GM23338 (cell line): ENCODE measurements at regions not wholly inside any gene's neighbourhood (a gene's known extent, or its start where the extent isn't known, plus 50 kb on each side); places are given as distances from the start of the nearest gene placed in this dataset.

Source experiments
- ATAC-seq: fragments of 200-7000 bp; cut with Tn5 transposase; 3 replicates; pipeline ENCODE4 v1.9.1; 2020
- DNase-seq: peaks from one replicate; pipeline ENCODE4 v3.0.0-alpha.2; 2015; ENCODE audit warnings: low spot score
- H2AFZ ChIP-seq: fragments of 200-600 bp; sonication (generic); 2 replicates; pipeline ENCODE4 v1.8.0; 2016; ENCODE audit warnings: antibody characterized with exemption, mild to moderate bottlenecking, moderate library complexity
- H3F3A ChIP-seq: fragments of 200-600 bp; sonication (generic); replicated peaks from 2 replicates; pipeline ENCODE4 v1.8.0; 2017; ENCODE audit warnings: antibody characterized with exemption, mixed run types, low read depth
- H3K27ac ChIP-seq: fragments of 200-600 bp; sonication (generic); 2 replicates; pipeline ENCODE4 v1.6.1; 2016; ENCODE audit warnings: low read depth
- H3K27me3 ChIP-seq: fragments of 200-600 bp; sonication (generic); 2 replicates; pipeline ENCODE4 v1.8.0; 2016; ENCODE audit warnings: mild to moderate bottlenecking, mixed run types, moderate library complexity; ENCODE audit not compliant: insufficient read depth
- H3K36me3 ChIP-seq: fragments of 200-600 bp; sonication (generic); 2 replicates; pipeline ENCODE4 v1.8.0; 2016; ENCODE audit warnings: mild to moderate bottlenecking; ENCODE audit not compliant: insufficient read depth
- H3K4me1 ChIP-seq: fragments of 200-600 bp; sonication (generic); 2 replicates; pipeline ENCODE4 v1.8.0; 2016; ENCODE audit warnings: mild to moderate bottlenecking, moderate library complexity; ENCODE audit not compliant: insufficient read depth
- H3K4me2 ChIP-seq: fragments of 200-600 bp; sonication (generic); 2 replicates; pipeline ENCODE4 v1.7.1; 2017; ENCODE audit warnings: mixed run types
- H3K4me3 ChIP-seq: fragments of 200-600 bp; sonication (generic); 2 replicates; pipeline ENCODE4 v1.6.1; 2016; ENCODE audit warnings: mixed run types
- H3K79me2 ChIP-seq: fragments of 200-600 bp; sonication (generic); replicated peaks from 2 replicates; pipeline ENCODE4 v1.8.0; 2017; ENCODE audit warnings: mild to moderate bottlenecking; ENCODE audit not compliant: insufficient read depth
- H3K9me2 ChIP-seq: fragments of 200-600 bp; sonication (generic); 2 replicates; pipeline ENCODE4 v1.8.0; 2017; ENCODE audit not compliant: insufficient read depth
- H4K20me1 ChIP-seq: fragments of 200-600 bp; sonication (generic); replicated peaks from 2 replicates; pipeline ENCODE4 v1.8.0; 2017; ENCODE audit warnings: mild to moderate bottlenecking; ENCODE audit not compliant: insufficient read depth
- H3K27ac Mint-ChIP-seq: 2 replicates; pipeline ENCODE4 v1.8.0; 2020; ENCODE audit warnings: inconsistent platforms, mild to moderate bottlenecking, moderate library complexity, mixed read lengths
- H3K27me3 Mint-ChIP-seq: 3 replicates; pipeline ENCODE4 v1.8.0; 2022; ENCODE audit warnings: low read depth, mild to moderate bottlenecking, moderate library complexity, mixed read lengths, inconsistent platforms; ENCODE audit not compliant: insufficient read depth, poor library complexity
- H3K36me3 Mint-ChIP-seq: 3 replicates; pipeline ENCODE4 v1.8.0; 2021; ENCODE audit warnings: low read depth, mild to moderate bottlenecking, inconsistent platforms, moderate library complexity, mixed read lengths
- H3K4me1 Mint-ChIP-seq: 3 replicates; pipeline ENCODE4 v1.8.0; 2020; ENCODE audit warnings: mild to moderate bottlenecking, inconsistent platforms, mixed read lengths
- H3K4me3 Mint-ChIP-seq: 3 replicates; pipeline ENCODE4 v1.8.0; 2021; ENCODE audit warnings: moderate library complexity, mild to moderate bottlenecking, inconsistent platforms, mixed read lengths
- H3K9me3 Mint-ChIP-seq: 3 replicates; pipeline ENCODE4 v1.8.0; 2020; ENCODE audit warnings: moderate library complexity, mild to moderate bottlenecking, inconsistent platforms, mixed read lengths
- EZH2 ChIP-seq: fragments of 200-600 bp; sonication (generic); IDR thresholded peaks from one replicate; pipeline ENCODE4 v1.8.0; 2017; ENCODE audit warnings: antibody characterized with exemption, mild to moderate bottlenecking, low read depth; ENCODE audit not compliant: unreplicated experiment
- NANOG ChIP-seq: IDR thresholded peaks from 2 replicates; pipeline ENCODE4 v1.6.1; 2016; ENCODE audit warnings: antibody characterized with exemption, borderline replicate concordance
- ZNF114 ChIP-seq: fragments of 250-450 bp; sonication (Bioruptor Pico); IDR thresholded peaks from 2 replicates; pipeline ENCODE4 v1.5.0; 2020; ENCODE audit warnings: mild to moderate bottlenecking, moderate library complexity
- TF ChIP-seq, protein P1 (sequence below), 2 experiments: fragments of 200-600 bp in 1 of 2; sonication (generic) in 1 of 2; conservative IDR thresholded peaks; 2 replicates each; pipeline versions ENCODE4 v1.5.1 to v1.6.1; 2016 to 2017; ENCODE audit warnings: antibody characterized with exemption in 2 of 2, low read depth in 2 of 2, mild to moderate bottlenecking in 2 of 2, moderate library complexity in 1 of 2
- TF ChIP-seq, protein P2 (sequence below): IDR thresholded peaks from one replicate; pipeline ENCODE4 v1.6.1; 2018; ENCODE audit warnings: antibody characterized with exemption; ENCODE audit not compliant: unreplicated experiment

DNA sequence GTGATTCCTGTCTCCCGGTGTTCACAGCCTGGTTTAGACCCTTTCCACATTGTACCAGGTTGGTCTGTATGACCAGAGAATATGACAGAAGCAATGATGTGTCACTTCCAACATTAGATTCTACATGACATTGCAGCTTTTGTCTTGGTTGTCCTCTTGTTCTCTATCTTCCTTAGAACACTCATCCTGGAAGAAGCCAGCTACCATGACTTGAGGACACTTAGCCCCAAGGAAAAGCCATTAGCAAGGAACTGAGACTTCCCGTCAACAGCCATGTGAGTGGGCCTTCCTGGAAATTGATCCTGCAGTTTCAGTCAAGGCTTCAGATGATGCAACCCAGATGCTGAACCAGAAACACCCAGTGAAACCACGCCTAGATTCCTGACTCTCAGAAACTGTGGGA, 143.3 kb downstream of the MREG start (continued):
- TF ChIP-seq, protein P1, sequence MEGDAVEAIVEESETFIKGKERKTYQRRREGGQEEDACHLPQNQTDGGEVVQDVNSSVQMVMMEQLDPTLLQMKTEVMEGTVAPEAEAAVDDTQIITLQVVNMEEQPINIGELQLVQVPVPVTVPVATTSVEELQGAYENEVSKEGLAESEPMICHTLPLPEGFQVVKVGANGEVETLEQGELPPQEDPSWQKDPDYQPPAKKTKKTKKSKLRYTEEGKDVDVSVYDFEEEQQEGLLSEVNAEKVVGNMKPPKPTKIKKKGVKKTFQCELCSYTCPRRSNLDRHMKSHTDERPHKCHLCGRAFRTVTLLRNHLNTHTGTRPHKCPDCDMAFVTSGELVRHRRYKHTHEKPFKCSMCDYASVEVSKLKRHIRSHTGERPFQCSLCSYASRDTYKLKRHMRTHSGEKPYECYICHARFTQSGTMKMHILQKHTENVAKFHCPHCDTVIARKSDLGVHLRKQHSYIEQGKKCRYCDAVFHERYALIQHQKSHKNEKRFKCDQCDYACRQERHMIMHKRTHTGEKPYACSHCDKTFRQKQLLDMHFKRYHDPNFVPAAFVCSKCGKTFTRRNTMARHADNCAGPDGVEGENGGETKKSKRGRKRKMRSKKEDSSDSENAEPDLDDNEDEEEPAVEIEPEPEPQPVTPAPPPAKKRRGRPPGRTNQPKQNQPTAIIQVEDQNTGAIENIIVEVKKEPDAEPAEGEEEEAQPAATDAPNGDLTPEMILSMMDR (conservative IDR thresholded peaks at IDR 0.05; ENCODE audit: low read depth in 2 of 2) = no peak
- TF ChIP-seq NANOG (no peak), ZNF114 (CRISPR knock-in tag) (no peak)

DNA sequence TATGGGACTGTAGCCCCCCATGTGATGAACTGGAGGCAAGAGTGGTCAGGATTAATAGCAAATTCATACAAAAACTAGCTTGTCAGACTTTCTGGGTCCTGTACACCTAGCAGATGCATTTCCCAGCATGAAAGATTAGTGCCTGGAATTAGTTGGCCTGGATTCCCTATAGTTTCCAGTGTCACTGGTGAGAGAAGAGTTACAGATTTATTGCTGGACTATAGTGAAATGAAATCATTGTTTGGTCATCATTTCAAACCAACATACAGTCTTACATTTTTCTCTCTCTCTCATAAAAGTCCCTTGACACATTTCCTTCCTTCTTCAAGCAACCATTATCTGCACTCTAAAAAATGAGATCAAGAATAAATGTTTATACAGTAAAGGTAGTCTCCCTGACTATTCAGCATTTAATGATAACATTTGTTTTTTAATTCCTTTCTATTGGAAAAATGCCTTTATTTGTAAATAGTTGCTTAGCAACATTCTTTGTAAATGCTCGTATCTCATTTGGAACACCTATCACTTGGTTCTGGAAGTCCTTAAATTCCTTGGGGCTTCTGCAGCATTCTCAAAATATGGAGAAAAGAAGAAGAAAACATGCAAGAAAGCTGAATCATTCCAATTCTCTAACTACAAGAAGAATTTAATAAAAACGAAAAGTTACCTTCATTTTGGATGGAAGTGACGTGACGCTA, 144.4 kb downstream of the MREG start:
- Histone ChIP-seq H3K4me2 (no peak overlapping the region), H2AFZ (no peak overlapping the region), H3K36me3 (no peaks in the 10 kb centered on the region), H3K4me3 (no peak overlapping the region), H3K79me2 (no peaks in the 10 kb centered on the region), H3F3A (no peaks in the 10 kb centered on the region), H3K27me3 (no peaks in the 10 kb centered on the region), H3K27ac (no peak overlapping the region), H3K9me2 (peaks cover 3% of the 10 kb centered on the region; the same call in 1 of the 2 replicates), H4K20me1 (no peaks in the 10 kb centered on the region), H3K4me1 (no peaks in the 10 kb centered on the region)
- ATAC-seq (no peak), DNase-seq (no peak)
- H3K27ac Mint-ChIP-seq = no peak overlapping the region
- no peaks in the 10 kb centered on the region for H3K27me3 Mint-ChIP-seq
- TF ChIP-seq EZH2 = no peak
- TF ChIP-seq, protein P2, sequence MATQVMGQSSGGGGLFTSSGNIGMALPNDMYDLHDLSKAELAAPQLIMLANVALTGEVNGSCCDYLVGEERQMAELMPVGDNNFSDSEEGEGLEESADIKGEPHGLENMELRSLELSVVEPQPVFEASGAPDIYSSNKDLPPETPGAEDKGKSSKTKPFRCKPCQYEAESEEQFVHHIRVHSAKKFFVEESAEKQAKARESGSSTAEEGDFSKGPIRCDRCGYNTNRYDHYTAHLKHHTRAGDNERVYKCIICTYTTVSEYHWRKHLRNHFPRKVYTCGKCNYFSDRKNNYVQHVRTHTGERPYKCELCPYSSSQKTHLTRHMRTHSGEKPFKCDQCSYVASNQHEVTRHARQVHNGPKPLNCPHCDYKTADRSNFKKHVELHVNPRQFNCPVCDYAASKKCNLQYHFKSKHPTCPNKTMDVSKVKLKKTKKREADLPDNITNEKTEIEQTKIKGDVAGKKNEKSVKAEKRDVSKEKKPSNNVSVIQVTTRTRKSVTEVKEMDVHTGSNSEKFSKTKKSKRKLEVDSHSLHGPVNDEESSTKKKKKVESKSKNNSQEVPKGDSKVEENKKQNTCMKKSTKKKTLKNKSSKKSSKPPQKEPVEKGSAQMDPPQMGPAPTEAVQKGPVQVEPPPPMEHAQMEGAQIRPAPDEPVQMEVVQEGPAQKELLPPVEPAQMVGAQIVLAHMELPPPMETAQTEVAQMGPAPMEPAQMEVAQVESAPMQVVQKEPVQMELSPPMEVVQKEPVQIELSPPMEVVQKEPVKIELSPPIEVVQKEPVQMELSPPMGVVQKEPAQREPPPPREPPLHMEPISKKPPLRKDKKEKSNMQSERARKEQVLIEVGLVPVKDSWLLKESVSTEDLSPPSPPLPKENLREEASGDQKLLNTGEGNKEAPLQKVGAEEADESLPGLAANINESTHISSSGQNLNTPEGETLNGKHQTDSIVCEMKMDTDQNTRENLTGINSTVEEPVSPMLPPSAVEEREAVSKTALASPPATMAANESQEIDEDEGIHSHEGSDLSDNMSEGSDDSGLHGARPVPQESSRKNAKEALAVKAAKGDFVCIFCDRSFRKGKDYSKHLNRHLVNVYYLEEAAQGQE = no peak
- TF ChIP-seq, protein P1 (conservative IDR thresholded peaks at IDR 0.05; ENCODE audit: low read depth in 2 of 2) = no peak
- no peaks in the 10 kb centered on the region for H3K36me3 Mint-ChIP-seq
- H3K4me1 Mint-ChIP-seq = peaks cover 6% of the 10 kb centered on the region; the same call in 2 of the 3 replicates
- H3K4me3 Mint-ChIP-seq = no peak overlapping the region
- H3K9me3 Mint-ChIP-seq = no peaks in the 10 kb centered on the region
